HCT116 (cell line): ENCODE measurements at regions not wholly inside any gene's neighbourhood (a gene's known extent, or its start where the extent isn't known, plus 50 kb on each side); places are given as distances from the start of the nearest gene placed in this dataset.

Experiments used
- ATAC-seq: fragments of 200-7000 bp; cut with Tn5 transposase; 2 replicates; pipeline ENCODE4 v1.9.1; 2020; ENCODE audit warnings: mild to moderate bottlenecking, moderate library complexity
- BruUV-seq: library from RNA; stranded (reverse); fragments of 400-500 nt; replicated peaks from 2 replicates; lab custom pipeline; 2021; lab: Mats Ljungman, UMichigan
- CTCF ChIA-PET: fragments of 300-600 bp; sonication (Branson Sonifier 250); formaldehyde crosslinking; loops from one replicate; lab custom pipeline; 2021; ENCODE audit warnings: antibody characterized with exemption; lab: Charles Lee
- POLR2A ChIA-PET: fragments of 300-600, 350-600 bp; sonication (Branson Sonifier 250); formaldehyde crosslinking; loops from one replicate; lab custom pipeline; 2021; ENCODE audit warnings: antibody characterized with exemption; lab: Charles Lee
- RAD21 ChIA-PET, 2 experiments: fragments of 300-600 bp; sonication (Branson Sonifier 250); formaldehyde crosslinking; loops; one replicate each; lab custom pipeline; 2023; ENCODE audit warnings: low total read pairs in 2 of 2; ENCODE audit not compliant: uncharacterized antibody in 2 of 2, unreplicated experiment in 2 of 2, low non-redundant PET in 1 of 2; lab: Charles Lee
- DNase-seq: peaks from one replicate; pipeline ENCODE4 v3.0.0-alpha.2; 2010; ENCODE audit warnings: low read depth, low spot score
- H2AFZ ChIP-seq: fragments of 200-600 bp; shearing (Covaris generic), sonication (generic); 2 replicates; pipeline ENCODE4 v1.6.1; 2017; ENCODE audit warnings: low read depth, mixed run types, mixed read lengths, antibody characterized with exemption, low read length; ENCODE audit not compliant: poor library complexity, severe bottlenecking
- H3K27ac ChIP-seq: 2 replicates; pipeline ENCODE4 v1.5.1; 2012; ENCODE audit warnings: low read depth, low read length
- H3K27me3 ChIP-seq: fragments of 200-600 bp; sonication (generic); 2 replicates; pipeline ENCODE4 v1.6.1; 2016; ENCODE audit warnings: mixed run types, low read length, mixed read lengths; ENCODE audit not compliant: insufficient read depth
- H3K36me3 ChIP-seq, 2 experiments: fragments of 200-500 bp in 1 of 2; fragments of 200-600 bp in 1 of 2; sonication (Bioruptor generic) in 1 of 2; sonication (generic) in 1 of 2; 2 replicates each; pipeline versions ENCODE4 v1.5.1 to v1.6.1; 2014 to 2016; ENCODE audit warnings: low read length in 2 of 2, inconsistent platforms in 1 of 2, mixed read lengths in 1 of 2, mixed run types in 1 of 2; ENCODE audit not compliant: insufficient read depth in 2 of 2, control insufficient read depth in 1 of 2
- H3K4me1 ChIP-seq, 2 experiments: fragments of 200-600 bp in 1 of 2; sonication (generic) in 1 of 2; 2 replicates each; pipeline versions ENCODE4 v1.5.1 to v1.6.1; 2012 to 2017; ENCODE audit warnings: low read length in 2 of 2, inconsistent platforms in 1 of 2, mild to moderate bottlenecking in 1 of 2, mixed read lengths in 1 of 2, mixed run types in 1 of 2, moderate library complexity in 1 of 2; ENCODE audit not compliant: insufficient read depth in 2 of 2, control insufficient read depth in 1 of 2
- H3K4me2 ChIP-seq: fragments of 200-600 bp; sonication (generic); 2 replicates; pipeline ENCODE4 v1.6.1; 2017; ENCODE audit warnings: mixed run types, low read length, mixed read lengths
- H3K4me3 ChIP-seq, 2 experiments: fragments of 200-600 bp in 1 of 2; sonication (generic) in 1 of 2; replicated peaks in 1 of 2; 2 replicates each; pipeline ENCODE4 v1.5.1; 2011 to 2016; ENCODE audit warnings: low read length in 2 of 2, control low read depth in 1 of 2, low read depth in 1 of 2, mild to moderate bottlenecking in 1 of 2, mixed read lengths in 1 of 2, mixed run types in 1 of 2
- H3K79me2 ChIP-seq: fragments of 200-600 bp; sonication (generic); 2 replicates; pipeline ENCODE4 v1.6.1; 2017; ENCODE audit warnings: mild to moderate bottlenecking, mixed run types, low read length, moderate library complexity, mixed read lengths; ENCODE audit not compliant: insufficient read depth
- H3K9ac ChIP-seq: fragments of 200-600 bp; sonication (generic); 2 replicates; pipeline ENCODE4 v1.6.1; 2016; ENCODE audit warnings: low read length, mixed read lengths
- H3K9me2 ChIP-seq: fragments of 200-600 bp; sonication (generic), shearing (Covaris generic); 2 replicates; pipeline ENCODE4 v1.6.1; 2017; ENCODE audit warnings: mixed run types, mild to moderate bottlenecking, moderate library complexity; ENCODE audit not compliant: insufficient read depth
- H3K9me3 ChIP-seq, 2 experiments: fragments of 200-500 bp in 1 of 2; fragments of 200-600 bp in 1 of 2; sonication (Bioruptor generic) in 1 of 2; sonication (generic) in 1 of 2; 2 replicates each; pipeline ENCODE4 v1.6.1; 2014 to 2017; ENCODE audit warnings: low read length in 2 of 2, mixed read lengths in 2 of 2, inconsistent platforms in 1 of 2, low read depth in 1 of 2, mild to moderate bottlenecking in 1 of 2, mixed run types in 1 of 2, moderate library complexity in 1 of 2; ENCODE audit not compliant: control insufficient read depth in 1 of 2, insufficient read depth in 1 of 2
- H4K20me1 ChIP-seq: fragments of 200-600 bp; sonication (generic), shearing (Covaris generic); 2 replicates; pipeline ENCODE4 v1.6.1; 2017; ENCODE audit warnings: mixed run types, mild to moderate bottlenecking, moderate library complexity; ENCODE audit not compliant: insufficient read depth
- ATF3 ChIP-seq: IDR thresholded peaks from 2 replicates; pipeline ENCODE4 v1.6.1; 2012
- CTCF ChIP-seq, 3 experiments: fragments of 200-600 bp in 1 of 3; sonication (generic) in 1 of 3; IDR thresholded peaks in 2 of 3; conservative IDR thresholded peaks in 1 of 3; 2 replicates each; pipeline ENCODE4 v1.5.1; 2012 to 2017; ENCODE audit warnings: low read depth in 2 of 3, low read length in 2 of 3, antibody characterized with exemption in 1 of 3, borderline replicate concordance in 1 of 3, control low read depth in 1 of 3, mild to moderate bottlenecking in 1 of 3, mixed read lengths in 1 of 3, mixed run types in 1 of 3, moderate library complexity in 1 of 3; ENCODE audit not compliant: insufficient read depth in 1 of 3
- EZH2 ChIP-seq: fragments of 200-600 bp; sonication (generic); IDR thresholded peaks from 2 replicates; pipeline ENCODE4 v1.6.1; 2017; ENCODE audit warnings: antibody characterized with exemption, mixed run types
- EZH2phosphoT487 ChIP-seq: fragments of 200-600 bp; IDR thresholded peaks from 2 replicates; pipeline ENCODE4 v1.6.1; 2018; ENCODE audit warnings: antibody characterized with exemption, borderline replicate concordance
- FOSL1 ChIP-seq: IDR thresholded peaks from 2 replicates; pipeline ENCODE4 v1.6.1; 2012; ENCODE audit warnings: low read depth
- MAX ChIP-seq: IDR thresholded peaks from 2 replicates; pipeline ENCODE4 v1.6.1; 2012
- POLR2A ChIP-seq: IDR thresholded peaks from 2 replicates; pipeline ENCODE4 v1.7.0; 2011; ENCODE audit warnings: borderline replicate concordance; ENCODE audit not compliant: insufficient read depth, insufficient read length; ENCODE audit errors: extremely low read depth
- SP1 ChIP-seq: IDR thresholded peaks from 2 replicates; pipeline ENCODE4 v1.6.1; 2012; ENCODE audit warnings: low read depth
- SRF ChIP-seq: IDR thresholded peaks from 2 replicates; pipeline ENCODE4 v1.6.1; 2012; ENCODE audit warnings: low read depth
- TCF7L2 ChIP-seq: IDR thresholded peaks from 2 replicates; pipeline ENCODE4 v1.7.0; 2011; ENCODE audit warnings: borderline replicate concordance, inconsistent platforms; ENCODE audit not compliant: insufficient read depth, insufficient read length; ENCODE audit errors: extremely low read depth
- YY1 ChIP-seq: IDR thresholded peaks from 2 replicates; pipeline ENCODE4 v1.6.1; 2011; ENCODE audit warnings: low read length, low read depth, moderate library complexity, mild to moderate bottlenecking; ENCODE audit not compliant: insufficient replicate concordance; ENCODE audit errors: extremely low read depth
- intact Hi-C: fragments of 100-400 bp; cut with micrococcal nuclease; formaldehyde crosslinking; loops from 2 replicates; pipeline ENCODE4 v1.10.0; 2022

GRCh38 chr3:116785226-116785625 is 75.6 kb downstream of the TUSC7 start:
- no peak for TF ChIP-seq SRF
- TF ChIP-seq, all 23 proteins: peak for 0
- no peaks in the 10 kb centered on the region for H3K9me2 ChIP-seq
- CTCF ChIA-PET, result no interaction called here
- H3K9me3 ChIP-seq, result no peaks in the 10 kb centered on the region; a peak in 1 of 4 replicates
- H3K79me2 ChIP-seq, result no peaks in the 10 kb centered on the region
- no peak overlapping the region for H3K9ac ChIP-seq
- H3K27ac ChIP-seq, result no peak overlapping the region
- POLR2A ChIA-PET, result no interaction called here
- no peak for DNase-seq
- H2AFZ ChIP-seq, result no peak overlapping the region
- H3K27me3 ChIP-seq, result no peaks in the 10 kb centered on the region
- ATAC-seq, result no peak
- H4K20me1 ChIP-seq, result no peaks in the 10 kb centered on the region
- no peak overlapping the region for H3K4me2 ChIP-seq
- H3K36me3 ChIP-seq, result no peaks in the 10 kb centered on the region
- BruUV-seq, result no TSS peak
- H3K4me3 ChIP-seq, result no peak overlapping the region
- intact Hi-C loops, result no loop called here
- RAD21 ChIA-PET, result no interaction called here
- no peaks in the 10 kb centered on the region for H3K4me1 ChIP-seq

GRCh38 chr3:116802651-116803050 is 93.1 kb downstream of the TUSC7 start:
- no peaks in the 10 kb centered on the region for H3K36me3 ChIP-seq
- CTCF ChIA-PET, result no interaction called here
- H3K9me3 ChIP-seq, result no peaks in the 10 kb centered on the region
- H3K4me3 ChIP-seq, result no peak overlapping the region
- no peak overlapping the region for H3K9ac ChIP-seq
- H3K27me3 ChIP-seq, result no peaks in the 10 kb centered on the region
- H4K20me1 ChIP-seq, result no peaks in the 10 kb centered on the region
- no peak overlapping the region for H3K27ac ChIP-seq
- RAD21 ChIA-PET, result no interaction called here
- intact Hi-C loops, result no loop called here
- no peaks in the 10 kb centered on the region for H3K4me1 ChIP-seq
- no TSS peak for BruUV-seq
- no peak for ATAC-seq
- no peaks in the 10 kb centered on the region for H3K79me2 ChIP-seq
- H2AFZ ChIP-seq, result no peak overlapping the region
- no peak for TF ChIP-seq SP1
- TF ChIP-seq, all 23 proteins: peak for 0
- no peak for DNase-seq
- no peak overlapping the region for H3K4me2 ChIP-seq
- POLR2A ChIA-PET, result no interaction called here
- H3K9me2 ChIP-seq, result no peaks in the 10 kb centered on the region

GRCh38 chr3:116806351-116806750 is 96.8 kb downstream of the TUSC7 start:
- ATAC-seq (no peak), DNase-seq (no peak)
- no peaks in the 10 kb centered on the region for H3K9me2 ChIP-seq
- no peaks in the 10 kb centered on the region for H3K4me1 ChIP-seq
- H3K27me3 ChIP-seq, result no peaks in the 10 kb centered on the region
- ChIA-PET POLR2A (no interaction called here), CTCF (no interaction called here), RAD21 (no interaction called here)
- H3K9me3 ChIP-seq, result no peaks in the 10 kb centered on the region
- no peak overlapping the region for H3K9ac ChIP-seq
- no TSS peak for BruUV-seq
- intact Hi-C loops, result no loop called here
- H4K20me1 ChIP-seq, result no peaks in the 10 kb centered on the region
- H3K36me3 ChIP-seq, result no peaks in the 10 kb centered on the region
- no peak overlapping the region for H3K4me3 ChIP-seq
- H3K27ac ChIP-seq, result no peak overlapping the region
- no peaks in the 10 kb centered on the region for H3K79me2 ChIP-seq
- H2AFZ ChIP-seq, result no peak overlapping the region
- no peak overlapping the region for H3K4me2 ChIP-seq
- TF ChIP-seq SRF, result no peak
- no peak for TF ChIP-seq EZH2phosphoT487
- TF ChIP-seq YY1, result no peak
- no peak for TF ChIP-seq CTCF (IDR thresholded peaks at IDR 0.05 in 2 of 3, conservative IDR thresholded peaks at IDR 0.05 in 1 of 3; ENCODE audit: borderline replicate concordance in 1 of 3, insufficient read depth in 1 of 3, low read depth in 2 of 3, low read length in 2 of 3)
- no peak for TF ChIP-seq ATF3
- no peak for TF ChIP-seq EZH2
- TF ChIP-seq FOSL1, result no peak
- TF ChIP-seq MAX, result no peak
- no peak for TF ChIP-seq POLR2A
- no peak for TF ChIP-seq TCF7L2
